GM18861 (cell line): ENCODE measurements at regions not wholly inside any gene's neighbourhood (a gene's known extent, or its start where the extent isn't known, plus 50 kb on each side); places are given as distances from the start of the nearest gene placed in this dataset.
"Not testable (repeated sequence)": the region's sequence is repeated elsewhere in the genome, so short reads cannot be mapped to it uniquely, and the experiment has no call there.

Source experiments
- ATAC-seq: cut with Tn5 transposase; IDR thresholded peaks from one replicate; pipeline ENCODE4 v1.9.1; 2021; ENCODE audit not compliant: unreplicated experiment

GRCh38 chr4:128690011-128690410 lies 119.5 kb upstream of the JADE1 start:
- ATAC-seq = no peak

GRCh38 chr4:128688846-128689437 lies 120.6 kb upstream of the JADE1 start:
- no peak for ATAC-seq

- ATAC-seq = no peak
Measured at GRCh38 chr4:128688033-128688721, 121.3 kb upstream of the JADE1 start.

DNA sequence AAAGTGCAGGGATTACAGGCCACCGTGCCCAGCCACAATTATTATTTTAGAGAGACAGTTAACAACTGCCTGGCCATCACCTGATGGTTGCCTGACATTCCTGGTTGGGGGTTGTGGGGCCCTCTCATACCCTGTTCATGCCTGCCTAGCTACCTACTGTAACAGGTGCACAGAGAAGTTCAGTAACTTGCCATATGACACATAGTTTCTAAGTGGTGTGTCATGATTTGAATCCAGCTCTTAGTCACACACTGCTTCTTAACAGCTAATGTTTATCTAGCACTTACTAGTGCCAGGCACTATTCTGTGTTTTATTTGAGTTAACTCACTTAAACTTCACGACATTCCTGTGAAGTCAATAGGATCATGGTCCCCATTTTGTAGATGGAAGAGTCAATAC lies 122.7 kb upstream of the JADE1 start:
- ATAC-seq = no peak

GRCh38 chr4:128686032-128686465 lies 123.5 kb upstream of the JADE1 start:
- no peak for ATAC-seq

- ATAC-seq = no peak
Measured at GRCh38 chr4:128684016-128684415, 125.5 kb upstream of the JADE1 start.

DNA sequence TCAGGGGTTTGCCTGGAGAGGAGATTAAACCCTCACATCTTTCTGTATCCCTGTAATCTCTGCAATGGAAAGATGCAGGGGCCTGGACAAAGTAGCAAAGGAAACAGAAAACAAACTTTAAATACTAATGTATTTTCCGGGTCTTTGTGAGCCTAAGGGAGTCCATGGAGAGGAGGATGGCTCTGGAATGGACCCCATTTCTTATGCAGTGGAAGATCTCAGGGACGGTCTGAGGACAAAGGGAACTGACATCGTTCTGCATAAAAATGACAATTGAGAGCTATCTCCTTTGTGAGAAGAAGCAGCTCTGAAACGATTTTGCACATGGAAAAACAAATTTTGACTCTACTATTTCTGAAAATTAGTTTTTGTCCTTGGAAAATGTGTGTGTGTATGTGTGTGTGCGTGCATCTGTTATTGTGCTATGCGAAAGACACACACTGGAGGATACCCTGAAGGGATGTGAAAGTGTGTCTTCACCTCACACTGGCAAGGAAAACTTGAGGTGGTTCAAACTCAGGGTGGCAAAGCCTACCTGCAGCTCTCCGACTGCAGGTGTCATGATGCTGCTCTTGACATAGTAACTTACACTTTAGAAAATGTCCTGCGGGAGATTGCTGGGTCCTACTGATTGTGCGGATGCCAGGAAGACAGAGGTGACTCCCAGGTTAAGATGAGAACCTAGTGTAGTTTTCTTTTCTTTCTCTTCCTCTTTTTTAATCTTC lies 126.4 kb upstream of the JADE1 start:
- ATAC-seq = no peak

DNA sequence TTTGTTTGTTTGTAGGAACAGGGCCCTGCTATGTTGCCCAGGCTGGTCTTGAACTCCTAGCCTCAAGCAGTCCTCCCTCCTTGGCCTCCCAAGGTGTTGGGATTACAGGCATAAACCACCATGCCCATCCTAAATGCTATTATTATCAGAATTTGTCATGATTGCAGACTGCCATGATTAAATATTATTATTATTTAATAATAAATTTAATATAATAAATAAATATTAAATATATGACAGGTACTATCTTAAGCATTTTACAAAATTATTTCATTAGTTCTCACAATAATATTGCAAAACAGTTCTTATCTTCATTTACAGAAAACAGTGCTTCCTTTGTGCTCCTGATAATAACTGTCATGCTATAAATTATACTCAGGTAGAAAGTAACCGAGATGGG lies 133.4 kb upstream of the JADE1 start:
- ATAC-seq = no peak

DNA sequence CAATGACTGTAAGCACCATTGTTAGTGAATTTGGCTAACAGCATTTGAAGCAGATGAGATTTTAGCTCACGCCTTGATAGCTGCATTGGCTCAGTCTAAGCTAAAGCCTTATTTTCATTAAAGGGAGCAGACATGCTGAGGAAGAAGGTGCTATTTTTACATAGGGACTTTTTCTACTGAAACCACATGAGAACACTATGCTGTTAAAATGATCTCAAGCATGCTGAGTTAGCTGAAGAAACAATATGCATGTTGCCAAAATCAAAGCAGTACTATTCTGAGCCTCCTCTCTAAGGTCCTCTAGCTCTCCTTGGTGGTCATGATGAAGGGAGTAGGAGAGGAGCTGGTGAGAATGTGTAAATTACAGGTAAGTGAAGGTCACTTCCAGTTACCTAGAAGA lies 134.4 kb upstream of the JADE1 start:
- peak; percentile 93 for ATAC-seq

DNA sequence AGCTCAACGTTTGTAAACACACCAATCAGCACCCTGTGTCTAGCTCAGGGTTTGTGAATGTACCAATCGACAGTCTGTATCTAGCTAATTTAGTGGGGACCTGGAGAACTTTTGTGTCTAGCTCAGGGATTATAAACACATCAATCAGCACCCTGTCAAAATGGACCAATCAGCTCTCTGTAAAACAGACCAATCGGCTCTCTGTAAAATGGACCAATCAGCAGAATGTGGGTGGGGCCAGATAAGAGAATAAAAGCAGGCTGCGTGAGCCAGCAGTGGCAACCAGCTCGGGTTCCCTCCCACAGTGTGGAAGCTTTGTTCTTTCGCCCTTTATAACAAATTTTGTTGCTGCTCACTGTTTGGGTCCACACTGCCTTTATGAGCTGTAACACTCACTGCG lies 136.3 kb upstream of the JADE1 start:
- ATAC-seq = not testable (repeated sequence)

DNA sequence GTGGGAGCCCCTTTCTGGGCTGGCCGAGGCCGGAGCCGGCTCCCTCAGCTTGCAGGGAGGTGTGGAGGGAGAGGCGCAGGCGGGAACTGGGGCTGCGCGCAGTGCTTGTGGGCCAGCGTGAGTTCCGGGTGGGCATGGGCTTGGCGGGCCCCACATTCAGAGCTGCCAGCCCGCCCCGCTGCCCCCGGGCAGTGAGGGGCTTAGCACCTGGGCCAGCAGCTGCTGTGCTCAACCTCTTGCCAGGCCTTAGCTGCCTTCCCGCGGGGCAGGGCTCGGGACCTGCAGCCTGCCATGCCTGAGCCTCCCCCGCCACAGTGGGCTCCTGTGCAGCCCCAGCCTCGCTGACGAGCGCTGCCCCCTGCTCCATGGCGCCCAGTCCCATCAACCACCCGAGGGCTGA lies 136.9 kb upstream of the JADE1 start:
- not testable (repeated sequence) for ATAC-seq

DNA sequence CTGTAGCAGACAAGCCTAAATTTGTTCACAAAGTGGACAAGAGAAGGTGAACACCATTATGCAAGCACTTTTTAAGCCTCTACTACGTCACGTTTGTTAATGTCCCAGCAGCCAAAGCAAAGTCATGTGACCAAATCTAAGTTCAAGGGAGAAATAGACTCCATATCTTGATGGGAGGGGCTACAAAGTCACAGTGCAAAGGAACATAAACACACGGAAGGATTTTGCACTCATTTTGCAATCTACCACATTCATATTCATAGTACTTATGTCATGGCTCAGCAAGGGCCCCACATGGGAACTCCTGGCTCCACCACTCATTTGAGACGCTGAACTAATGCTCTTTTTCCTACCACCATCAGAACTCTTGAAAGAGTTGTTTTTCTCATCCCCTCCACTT lies 139.0 kb upstream of the JADE1 start:
- no peak for ATAC-seq

GRCh38 chr4:128668566-128668965 lies 140.9 kb upstream of the JADE1 start:
- ATAC-seq = no peak

- ATAC-seq = no peak
Measured at GRCh38 chr4:128665514-128665913, 144.0 kb upstream of the JADE1 start.

DNA sequence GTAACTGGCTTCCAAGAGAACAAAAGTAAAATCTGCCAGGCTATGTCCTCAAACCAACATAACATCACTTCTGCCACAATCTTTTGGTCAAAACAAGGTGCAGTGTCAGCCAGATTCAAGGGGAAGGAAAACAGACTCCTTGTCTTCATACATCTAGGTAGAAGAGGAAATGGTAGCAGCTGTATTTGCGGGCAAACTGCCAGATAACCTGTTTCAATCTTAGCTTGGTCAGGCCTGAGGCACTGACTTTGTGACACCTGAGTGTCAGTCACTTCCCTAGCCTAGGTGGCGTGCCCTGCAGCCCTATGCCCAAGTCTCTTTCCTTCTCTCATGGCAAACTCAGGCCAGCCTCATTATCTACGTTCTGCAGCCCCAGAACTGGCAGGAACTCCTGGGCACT lies 146.2 kb upstream of the JADE1 start:
- peak; percentile 90 for ATAC-seq

GRCh38 chr4:128661479-128661878 lies 148.0 kb upstream of the JADE1 start:
- no peak for ATAC-seq

- no peak for ATAC-seq
Measured at GRCh38 chr4:128660361-128661215, 148.9 kb upstream of the JADE1 start.

DNA sequence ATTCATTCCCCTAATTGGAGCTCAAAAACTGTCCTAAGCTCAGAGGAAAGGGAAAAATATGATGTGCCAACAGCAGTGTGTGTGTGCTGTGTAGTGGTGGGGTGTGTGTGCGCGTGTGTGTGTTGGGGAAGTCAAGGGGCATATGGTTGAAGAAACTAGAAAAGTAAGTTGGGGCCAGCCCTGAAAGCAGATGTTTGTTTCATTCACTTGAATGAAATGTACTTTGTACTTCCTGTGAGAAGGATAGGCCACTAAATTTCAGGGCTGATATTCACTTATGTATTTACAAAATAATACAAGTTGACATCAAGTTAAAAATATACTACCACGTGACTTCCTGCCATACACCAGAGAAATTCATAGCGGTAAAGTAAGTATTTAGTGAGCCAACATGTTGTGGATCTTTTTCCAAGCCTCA lies 151.3 kb upstream of the JADE1 start:
- ATAC-seq = no peak

DNA sequence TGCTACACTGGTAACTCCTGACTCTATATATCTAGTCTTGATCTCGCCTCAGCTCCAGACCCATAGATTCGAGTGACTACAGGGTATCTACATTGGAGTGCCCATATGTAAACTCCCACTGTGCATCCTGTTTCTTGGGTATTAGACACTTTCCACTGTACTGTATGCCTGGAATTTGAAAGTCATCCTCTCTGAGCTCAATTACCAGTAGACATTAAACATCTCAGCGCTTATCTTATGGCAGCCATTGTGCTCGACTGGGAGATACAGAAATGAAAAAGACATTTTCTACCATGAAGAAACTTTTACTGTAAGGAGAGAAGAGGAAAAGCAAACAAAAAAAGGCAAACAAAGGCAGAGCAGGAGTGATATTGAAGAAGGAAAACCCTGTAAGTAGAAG lies 151.9 kb upstream of the JADE1 start:
- ATAC-seq = no peak

DNA sequence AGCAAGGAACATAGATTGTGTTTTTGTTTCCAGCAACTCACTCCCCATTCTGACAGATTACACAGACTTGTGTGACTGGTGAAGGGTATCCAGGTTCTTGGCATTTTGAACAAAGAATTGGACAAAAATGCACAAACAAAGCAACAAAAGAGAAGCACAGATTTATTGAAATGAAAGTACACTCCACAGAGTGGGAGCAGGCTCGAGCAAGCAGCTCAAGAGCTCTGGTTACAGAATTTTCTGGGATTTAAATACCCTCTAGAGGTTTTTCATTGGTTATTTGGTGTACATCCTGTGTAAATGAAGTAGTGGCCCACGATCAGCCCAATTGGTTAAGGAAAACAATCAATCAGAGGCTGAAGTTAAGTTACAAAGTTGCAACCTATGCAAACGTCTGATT lies 155.0 kb upstream of the JADE1 start:
- no peak for ATAC-seq
